ENCODE measurements at regions not wholly inside any gene's neighbourhood (a gene's known extent, or its start where the extent isn't known, plus 50 kb on each side); places are given as distances from the start of the nearest gene placed in this dataset.
"Not testable (repeated sequence)": the region's sequence is repeated elsewhere in the genome, so short reads cannot be mapped to it uniquely, and the experiment has no call there.

DNA sequence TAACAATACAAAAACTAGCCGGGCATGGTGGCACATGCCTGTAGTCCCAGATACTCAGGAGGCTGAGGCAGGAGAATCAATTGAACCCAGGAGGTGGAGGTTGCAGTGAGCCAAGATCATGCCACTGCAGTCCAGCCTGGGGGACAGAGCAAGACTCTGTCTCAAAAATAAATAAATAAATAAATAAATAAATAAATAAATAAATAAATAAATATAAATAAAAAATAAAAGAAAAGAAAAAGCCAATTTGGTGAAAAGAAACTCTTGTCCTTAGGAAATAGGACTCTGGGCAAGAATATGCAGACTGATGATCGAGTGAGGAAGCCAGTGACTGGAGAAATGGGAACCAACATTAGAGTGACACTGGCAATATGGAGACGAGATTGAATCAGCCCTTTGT is 171.9 kb upstream of the DCC start:
- not testable (repeated sequence) for TF ChIP-seq SUZ12 (IDR thresholded peaks at IDR 0.05); ZNF384 (IDR thresholded peaks at IDR 0.05); FOXM1 (IDR thresholded peaks at IDR 0.05; ENCODE audit: borderline replicate concordance); ARNT (IDR thresholded peaks at IDR 0.05); FOXA1 (IDR thresholded peaks at IDR 0.05); NFRKB (IDR thresholded peaks at IDR 0.05); SP1 (IDR thresholded peaks at IDR 0.05); FOXK2 (IDR thresholded peaks at IDR 0.05); HDGF (IDR thresholded peaks at IDR 0.05; ENCODE audit: borderline replicate concordance); LEF1 (IDR thresholded peaks at IDR 0.05; ENCODE audit: borderline replicate concordance)
